ENCODE measurements at regions not wholly inside any gene's neighbourhood (a gene's known extent, or its start where the extent isn't known, plus 50 kb on each side); places are given as distances from the start of the nearest gene placed in this dataset.

- TF ChIP-seq, protein P1, sequence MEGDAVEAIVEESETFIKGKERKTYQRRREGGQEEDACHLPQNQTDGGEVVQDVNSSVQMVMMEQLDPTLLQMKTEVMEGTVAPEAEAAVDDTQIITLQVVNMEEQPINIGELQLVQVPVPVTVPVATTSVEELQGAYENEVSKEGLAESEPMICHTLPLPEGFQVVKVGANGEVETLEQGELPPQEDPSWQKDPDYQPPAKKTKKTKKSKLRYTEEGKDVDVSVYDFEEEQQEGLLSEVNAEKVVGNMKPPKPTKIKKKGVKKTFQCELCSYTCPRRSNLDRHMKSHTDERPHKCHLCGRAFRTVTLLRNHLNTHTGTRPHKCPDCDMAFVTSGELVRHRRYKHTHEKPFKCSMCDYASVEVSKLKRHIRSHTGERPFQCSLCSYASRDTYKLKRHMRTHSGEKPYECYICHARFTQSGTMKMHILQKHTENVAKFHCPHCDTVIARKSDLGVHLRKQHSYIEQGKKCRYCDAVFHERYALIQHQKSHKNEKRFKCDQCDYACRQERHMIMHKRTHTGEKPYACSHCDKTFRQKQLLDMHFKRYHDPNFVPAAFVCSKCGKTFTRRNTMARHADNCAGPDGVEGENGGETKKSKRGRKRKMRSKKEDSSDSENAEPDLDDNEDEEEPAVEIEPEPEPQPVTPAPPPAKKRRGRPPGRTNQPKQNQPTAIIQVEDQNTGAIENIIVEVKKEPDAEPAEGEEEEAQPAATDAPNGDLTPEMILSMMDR (conservative IDR thresholded peaks at IDR 0.05; ENCODE audit: low read depth, low read length) = no peak
- TF ChIP-seq EZH2phosphoT487 (IDR thresholded peaks at IDR 0.05; ENCODE audit: borderline replicate concordance, low read length) = no peak
These were observed 92.7 kb upstream of the AMN1 start for GRCh38 chr12:31821484-31821883.

Data from PC-3 (cell line).